Astrocyte (in vitro differentiated cells and primary cell): ENCODE measurements at regions not wholly inside any gene's neighbourhood (a gene's known extent, or its start where the extent isn't known, plus 50 kb on each side); places are given as distances from the start of the nearest gene placed in this dataset.
A peak's percentile ranks its signal among the peaks of the same experiment; 100 is the strongest.

ENCODE experiments used
- DNase-seq: peaks from one replicate; pipeline ENCODE4 v3.0.0-alpha.2; 2010; ENCODE audit warnings: low read depth
- FAIRE-seq: peaks from 2 replicates; lab custom pipeline; 2011; peaks lifted over from hg19 to GRCh38; lab: Jason Lieb, UNC
- H2AFZ ChIP-seq: 2 replicates; pipeline ENCODE4 v1.6.0; 2012; ENCODE audit warnings: low read depth, low read length, inconsistent platforms
- H3K27ac ChIP-seq: 2 replicates; pipeline ENCODE4 v1.5.1; 2011; ENCODE audit warnings: low read depth, low read length, inconsistent platforms
- H3K27me3 ChIP-seq: 2 replicates; pipeline ENCODE4 v1.6.0; 2011; ENCODE audit warnings: low read length, inconsistent platforms; ENCODE audit not compliant: insufficient read depth
- H3K36me3 ChIP-seq: 2 replicates; pipeline ENCODE4 v1.5.1; 2011; ENCODE audit warnings: low read length, inconsistent platforms; ENCODE audit not compliant: insufficient read depth
- H3K4me1 ChIP-seq: 2 replicates; pipeline ENCODE4 v1.5.1; 2011; ENCODE audit warnings: low read length, inconsistent platforms; ENCODE audit not compliant: insufficient read depth
- H3K4me2 ChIP-seq: 2 replicates; pipeline ENCODE4 v1.6.0; 2012; ENCODE audit warnings: low read length, inconsistent platforms
- H3K4me3 ChIP-seq: 2 replicates; pipeline ENCODE4 v1.5.1; 2011; ENCODE audit warnings: low read depth, mild to moderate bottlenecking, low read length, inconsistent platforms; ENCODE audit not compliant: insufficient read depth
- H3K79me2 ChIP-seq: 2 replicates; pipeline ENCODE4 v1.6.0; 2012; ENCODE audit warnings: mild to moderate bottlenecking, low read length, inconsistent platforms; ENCODE audit not compliant: insufficient read depth
- H3K9ac ChIP-seq: 2 replicates; pipeline ENCODE4 v1.6.0; 2012; ENCODE audit warnings: mild to moderate bottlenecking, low read length, inconsistent platforms
- H3K9me3 ChIP-seq: 2 replicates; pipeline ENCODE4 v1.5.1; 2012; ENCODE audit warnings: low read depth, mild to moderate bottlenecking, low read length, inconsistent platforms; ENCODE audit not compliant: insufficient read depth
- H4K20me1 ChIP-seq: 2 replicates; pipeline ENCODE4 v1.6.0; 2012; ENCODE audit warnings: low read length, inconsistent platforms; ENCODE audit not compliant: insufficient read depth
- H3K27ac Mint-ChIP-seq: one replicate; pipeline ENCODE4 v1.8.0; 2021; ENCODE audit warnings: mild to moderate bottlenecking, mixed read lengths; ENCODE audit not compliant: unreplicated experiment
- H3K27me3 Mint-ChIP-seq: one replicate; pipeline ENCODE4 v1.8.0; 2021; ENCODE audit warnings: low read depth, mixed read lengths; ENCODE audit not compliant: unreplicated experiment
- H3K36me3 Mint-ChIP-seq: one replicate; pipeline ENCODE4 v1.8.0; 2021; ENCODE audit warnings: low read depth, mixed read lengths; ENCODE audit not compliant: unreplicated experiment
- H3K4me1 Mint-ChIP-seq: one replicate; pipeline ENCODE4 v1.8.0; 2021; ENCODE audit warnings: low read depth, mixed read lengths; ENCODE audit not compliant: unreplicated experiment
- H3K4me3 Mint-ChIP-seq: one replicate; pipeline ENCODE4 v1.8.0; 2021; ENCODE audit warnings: mild to moderate bottlenecking, moderate library complexity, mixed read lengths; ENCODE audit not compliant: unreplicated experiment
- H3K9me3 Mint-ChIP-seq: one replicate; pipeline ENCODE4 v1.8.0; 2021; ENCODE audit warnings: mild to moderate bottlenecking, mixed read lengths; ENCODE audit not compliant: unreplicated experiment
- EZH2 ChIP-seq: IDR thresholded peaks from 2 replicates; pipeline ENCODE4 v1.6.1; 2012; ENCODE audit warnings: mild to moderate bottlenecking, low read length, inconsistent platforms; ENCODE audit not compliant: insufficient read depth
- TF ChIP-seq, protein P1 (sequence below): IDR thresholded peaks from 2 replicates; pipeline ENCODE4 v1.5.1; 2011; ENCODE audit warnings: low read depth, mild to moderate bottlenecking, inconsistent platforms, low read length, moderate library complexity; ENCODE audit not compliant: insufficient read depth

DNA sequence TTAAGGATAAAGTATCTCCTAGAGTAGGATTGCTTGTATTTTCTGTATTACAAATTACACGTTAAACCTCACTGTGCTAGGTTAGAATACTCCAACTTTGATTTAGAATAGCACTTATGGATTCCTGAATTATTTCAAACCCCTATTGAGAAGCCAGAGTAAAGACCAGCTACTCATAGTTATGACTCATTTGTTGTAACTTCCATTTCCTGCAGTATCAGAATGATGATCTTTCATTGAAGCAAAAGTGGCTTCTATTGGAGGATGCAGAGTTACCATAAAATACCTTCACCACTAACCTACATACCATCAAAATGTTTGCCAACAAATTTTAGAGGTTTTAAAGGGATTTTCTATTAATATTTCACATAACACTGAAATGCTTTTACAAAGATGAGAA lies 1322.7 kb upstream of the ALCAM start:
- no peak overlapping the region for H3K4me3 Mint-ChIP-seq

DNA sequence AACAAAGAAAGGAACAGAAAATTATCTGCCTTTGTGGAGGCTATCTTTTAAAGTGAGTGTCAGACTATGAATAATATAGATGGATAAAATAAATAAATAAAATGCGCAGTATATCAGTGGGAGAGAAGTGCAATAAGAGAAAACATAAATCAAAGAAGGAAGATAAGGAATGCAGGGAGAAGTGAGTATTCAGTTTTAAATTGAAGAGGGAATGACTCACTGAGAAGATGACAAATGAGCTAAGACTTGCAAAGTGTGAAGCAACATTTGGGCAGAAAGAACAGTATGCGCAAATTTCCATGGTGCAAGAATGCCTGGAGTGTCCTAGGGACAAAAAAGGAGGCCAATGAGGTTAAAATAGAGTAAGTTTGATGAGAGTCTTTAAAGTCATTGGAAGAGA lies 1300.1 kb upstream of the ALCAM start:
- Histone ChIP-seq H3K9me3 (no peaks in the 10 kb centered on the region), H3K4me1 (no peaks in the 10 kb centered on the region), H3K4me3 (no peak overlapping the region), H3K79me2 (no peaks in the 10 kb centered on the region), H2AFZ (no peak overlapping the region), H3K27ac (no peak overlapping the region), H3K27me3 (no peaks in the 10 kb centered on the region), H3K36me3 (no peaks in the 10 kb centered on the region), H3K9ac (no peak overlapping the region), H3K4me2 (no peak overlapping the region), H4K20me1 (no peaks in the 10 kb centered on the region)
- DNase-seq (peak; percentile 71), FAIRE-seq (no peak)
- peak overlapping the region; percentile 65 for H3K27ac Mint-ChIP-seq
- peaks cover 21% of the 10 kb centered on the region for H3K4me1 Mint-ChIP-seq
- no peak overlapping the region for H3K4me3 Mint-ChIP-seq
- no peaks in the 10 kb centered on the region for H3K36me3 Mint-ChIP-seq
- TF ChIP-seq, protein P1, sequence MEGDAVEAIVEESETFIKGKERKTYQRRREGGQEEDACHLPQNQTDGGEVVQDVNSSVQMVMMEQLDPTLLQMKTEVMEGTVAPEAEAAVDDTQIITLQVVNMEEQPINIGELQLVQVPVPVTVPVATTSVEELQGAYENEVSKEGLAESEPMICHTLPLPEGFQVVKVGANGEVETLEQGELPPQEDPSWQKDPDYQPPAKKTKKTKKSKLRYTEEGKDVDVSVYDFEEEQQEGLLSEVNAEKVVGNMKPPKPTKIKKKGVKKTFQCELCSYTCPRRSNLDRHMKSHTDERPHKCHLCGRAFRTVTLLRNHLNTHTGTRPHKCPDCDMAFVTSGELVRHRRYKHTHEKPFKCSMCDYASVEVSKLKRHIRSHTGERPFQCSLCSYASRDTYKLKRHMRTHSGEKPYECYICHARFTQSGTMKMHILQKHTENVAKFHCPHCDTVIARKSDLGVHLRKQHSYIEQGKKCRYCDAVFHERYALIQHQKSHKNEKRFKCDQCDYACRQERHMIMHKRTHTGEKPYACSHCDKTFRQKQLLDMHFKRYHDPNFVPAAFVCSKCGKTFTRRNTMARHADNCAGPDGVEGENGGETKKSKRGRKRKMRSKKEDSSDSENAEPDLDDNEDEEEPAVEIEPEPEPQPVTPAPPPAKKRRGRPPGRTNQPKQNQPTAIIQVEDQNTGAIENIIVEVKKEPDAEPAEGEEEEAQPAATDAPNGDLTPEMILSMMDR: no peak
- TF ChIP-seq EZH2: no peak
- H3K27me3 Mint-ChIP-seq: no peaks in the 10 kb centered on the region
- no peaks in the 10 kb centered on the region for H3K9me3 Mint-ChIP-seq

More for the DNA sequence above, 1322.7 kb upstream of the ALCAM start:
- no peak overlapping the region for H3K4me2 ChIP-seq
- Mint-ChIP-seq H3K36me3 (no peaks in the 10 kb centered on the region), H3K9me3 (no peaks in the 10 kb centered on the region), H3K27me3 (no peaks in the 10 kb centered on the region), H3K27ac (no peak overlapping the region), H3K4me1 (no peaks in the 10 kb centered on the region)
- no peaks in the 10 kb centered on the region for H3K27me3 ChIP-seq
- H3K36me3 ChIP-seq: no peaks in the 10 kb centered on the region
- TF ChIP-seq, protein P1: no peak
- no peak for TF ChIP-seq EZH2
- H3K9ac ChIP-seq: no peak overlapping the region
- H2AFZ ChIP-seq: no peak overlapping the region
- H3K4me1 ChIP-seq: no peaks in the 10 kb centered on the region
- no peak overlapping the region for H3K4me3 ChIP-seq
- DNase-seq: peak; percentile 9
- no peaks in the 10 kb centered on the region for H3K79me2 ChIP-seq
- H3K9me3 ChIP-seq: no peaks in the 10 kb centered on the region
- H4K20me1 ChIP-seq: no peaks in the 10 kb centered on the region
- no peak overlapping the region for H3K27ac ChIP-seq
- FAIRE-seq: no peak

DNA sequence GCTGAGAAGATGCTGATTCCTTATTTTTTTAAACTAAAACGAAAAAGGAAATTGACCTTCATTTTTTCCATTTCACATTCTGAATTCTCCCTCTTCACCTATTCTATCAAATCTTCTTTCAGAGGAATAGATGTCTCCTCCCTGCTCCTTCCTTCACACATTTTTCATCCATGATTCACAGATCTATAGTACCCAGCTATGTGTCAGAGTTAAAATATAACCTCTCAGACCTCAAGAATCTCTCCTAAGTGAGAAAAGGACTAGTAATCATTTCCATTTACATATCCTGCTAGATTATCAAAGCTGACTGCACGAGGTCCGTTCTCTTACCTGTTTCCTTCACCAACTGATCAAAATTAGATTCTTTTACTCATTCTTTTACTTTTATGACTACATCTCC lies 1297.6 kb upstream of the ALCAM start:
- FAIRE-seq (no peak), DNase-seq (peak; percentile 35)
- Histone ChIP-seq H3K4me2 (no peak overlapping the region), H3K27ac (no peak overlapping the region), H3K4me1 (no peaks in the 10 kb centered on the region), H3K9ac (no peak overlapping the region), H3K9me3 (no peaks in the 10 kb centered on the region), H4K20me1 (no peaks in the 10 kb centered on the region), H3K36me3 (no peaks in the 10 kb centered on the region), H3K4me3 (no peak overlapping the region), H3K79me2 (no peaks in the 10 kb centered on the region), H2AFZ (no peak overlapping the region), H3K27me3 (no peaks in the 10 kb centered on the region)
- Mint-ChIP-seq H3K4me3 (no peak overlapping the region), H3K27ac (peak overlapping the region; percentile 26), H3K9me3 (no peaks in the 10 kb centered on the region), H3K36me3 (no peaks in the 10 kb centered on the region), H3K27me3 (no peaks in the 10 kb centered on the region), H3K4me1 (peaks cover 21% of the 10 kb centered on the region)
- TF ChIP-seq EZH2: no peak
- TF ChIP-seq, protein P1: no peak
